WTC11 (cell line): ENCODE measurements at regions not wholly inside any gene's neighbourhood (a gene's known extent, or its start where the extent isn't known, plus 50 kb on each side); places are given as distances from the start of the nearest gene placed in this dataset.

Source experiments
- HMGA2 ChIP-seq: fragments of 250-450 bp; sonication (Bioruptor Pico); IDR thresholded peaks from 2 replicates; pipeline ENCODE4 v1.4.0; 2021; ENCODE audit warnings: mild to moderate bottlenecking, moderate library complexity
- SP1 ChIP-seq: sonication (generic); formaldehyde crosslinking; conservative IDR thresholded peaks from 2 replicates; pipeline ENCODE4 v1.8.1; 2022; ENCODE audit warnings: missing genetic modification reagents
- ZNF317 ChIP-seq: sonication (generic); formaldehyde crosslinking; IDR thresholded peaks from 2 replicates; pipeline ENCODE4 v1.8.1; 2023; ENCODE audit warnings: low read depth, mild to moderate bottlenecking, moderate library complexity, missing genetic modification reagents, borderline replicate concordance
- ZNF416 ChIP-seq: fragments of 250-450 bp; sonication (Bioruptor Pico); IDR thresholded peaks from 2 replicates; pipeline ENCODE4 v1.9.0; 2021; ENCODE audit warnings: mild to moderate bottlenecking, inconsistent platforms
- TF ChIP-seq, protein P1 (sequence below): sonication (generic); formaldehyde crosslinking; IDR thresholded peaks from 2 replicates; pipeline ENCODE4 v1.8.1; 2022; ENCODE audit warnings: low read depth, missing genetic modification reagents, borderline replicate concordance
- TF ChIP-seq, protein P2 (sequence below): fragments of 200-600 bp; IDR thresholded peaks from 2 replicates; pipeline ENCODE4 v1.8.0; 2022; ENCODE audit warnings: antibody characterized with exemption

DNA sequence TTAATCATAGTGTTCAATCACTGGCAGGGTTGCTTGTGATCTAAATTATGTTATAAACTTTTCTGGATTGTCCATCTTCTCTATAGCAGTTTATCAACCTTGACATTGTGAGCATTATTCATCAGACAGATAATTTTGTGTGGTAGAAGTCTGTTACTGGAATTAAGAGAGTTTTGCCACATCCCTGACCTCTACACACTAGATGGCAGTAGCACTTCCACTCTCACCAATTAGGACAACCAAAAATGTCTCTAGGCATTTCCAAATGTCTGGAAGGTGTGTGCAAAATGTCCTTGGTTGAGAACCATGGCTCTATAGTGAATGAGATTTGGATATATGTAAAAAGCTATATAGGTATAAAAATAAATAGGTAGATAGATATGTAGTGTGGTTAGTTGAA is 324.1 kb upstream of the FAM47C start:
- TF ChIP-seq, protein P1, sequence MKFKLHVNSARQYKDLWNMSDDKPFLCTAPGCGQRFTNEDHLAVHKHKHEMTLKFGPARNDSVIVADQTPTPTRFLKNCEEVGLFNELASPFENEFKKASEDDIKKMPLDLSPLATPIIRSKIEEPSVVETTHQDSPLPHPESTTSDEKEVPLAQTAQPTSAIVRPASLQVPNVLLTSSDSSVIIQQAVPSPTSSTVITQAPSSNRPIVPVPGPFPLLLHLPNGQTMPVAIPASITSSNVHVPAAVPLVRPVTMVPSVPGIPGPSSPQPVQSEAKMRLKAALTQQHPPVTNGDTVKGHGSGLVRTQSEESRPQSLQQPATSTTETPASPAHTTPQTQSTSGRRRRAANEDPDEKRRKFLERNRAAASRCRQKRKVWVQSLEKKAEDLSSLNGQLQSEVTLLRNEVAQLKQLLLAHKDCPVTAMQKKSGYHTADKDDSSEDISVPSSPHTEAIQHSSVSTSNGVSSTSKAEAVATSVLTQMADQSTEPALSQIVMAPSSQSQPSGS (CRISPR knock-in tag): no peak
- TF ChIP-seq ZNF317 (CRISPR knock-in tag) (no peak), ZNF416 (CRISPR knock-in tag) (no peak), SP1 (CRISPR knock-in tag) (no peak), HMGA2 (CRISPR knock-in tag) (no peak)
- TF ChIP-seq, protein P2, sequence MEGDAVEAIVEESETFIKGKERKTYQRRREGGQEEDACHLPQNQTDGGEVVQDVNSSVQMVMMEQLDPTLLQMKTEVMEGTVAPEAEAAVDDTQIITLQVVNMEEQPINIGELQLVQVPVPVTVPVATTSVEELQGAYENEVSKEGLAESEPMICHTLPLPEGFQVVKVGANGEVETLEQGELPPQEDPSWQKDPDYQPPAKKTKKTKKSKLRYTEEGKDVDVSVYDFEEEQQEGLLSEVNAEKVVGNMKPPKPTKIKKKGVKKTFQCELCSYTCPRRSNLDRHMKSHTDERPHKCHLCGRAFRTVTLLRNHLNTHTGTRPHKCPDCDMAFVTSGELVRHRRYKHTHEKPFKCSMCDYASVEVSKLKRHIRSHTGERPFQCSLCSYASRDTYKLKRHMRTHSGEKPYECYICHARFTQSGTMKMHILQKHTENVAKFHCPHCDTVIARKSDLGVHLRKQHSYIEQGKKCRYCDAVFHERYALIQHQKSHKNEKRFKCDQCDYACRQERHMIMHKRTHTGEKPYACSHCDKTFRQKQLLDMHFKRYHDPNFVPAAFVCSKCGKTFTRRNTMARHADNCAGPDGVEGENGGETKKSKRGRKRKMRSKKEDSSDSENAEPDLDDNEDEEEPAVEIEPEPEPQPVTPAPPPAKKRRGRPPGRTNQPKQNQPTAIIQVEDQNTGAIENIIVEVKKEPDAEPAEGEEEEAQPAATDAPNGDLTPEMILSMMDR: no peak
